Neural cell (in vitro differentiated cells): ENCODE measurements at regions not wholly inside any gene's neighbourhood (a gene's known extent, or its start where the extent isn't known, plus 50 kb on each side); places are given as distances from the start of the nearest gene placed in this dataset.

ENCODE experiments used
- H2AFZ ChIP-seq: fragments of 200-600, 300-800 bp; sonication (generic), shearing (Covaris generic); 2 replicates; pipeline ENCODE4 v1.6.0; 2014; ENCODE audit warnings: low read depth, mild to moderate bottlenecking, antibody characterized with exemption, low read length, moderate library complexity
- H3F3A ChIP-seq: fragments of 200-600 bp; shearing (Covaris generic); 2 replicates; pipeline ENCODE4 v1.6.1; 2016; ENCODE audit warnings: mild to moderate bottlenecking, moderate library complexity, mixed read lengths, antibody characterized with exemption, low read length; ENCODE audit not compliant: insufficient read depth, poor library complexity, severe bottlenecking
- H3K27ac ChIP-seq: fragments of 200-600, 300-800 bp; sonication (generic), shearing (Covaris generic); 2 replicates; pipeline ENCODE4 v1.5.1; 2014; ENCODE audit warnings: mild to moderate bottlenecking, low read length, moderate library complexity
- H3K27me3 ChIP-seq: fragments of 300-800, 200-600 bp; sonication (generic), shearing (Covaris generic); 2 replicates; pipeline ENCODE4 v1.6.0; 2014; ENCODE audit warnings: mild to moderate bottlenecking, low read depth, low read length, moderate library complexity; ENCODE audit not compliant: insufficient read depth
- H3K36me3 ChIP-seq: fragments of 300-800, 200-600 bp; sonication (generic), shearing (Covaris generic); 2 replicates; pipeline ENCODE4 v1.5.1; 2014; ENCODE audit warnings: mild to moderate bottlenecking, antibody characterized with exemption, low read length, moderate library complexity; ENCODE audit not compliant: insufficient read depth
- H3K4me2 ChIP-seq: fragments of 300-800, 200-600 bp; sonication (generic), shearing (Covaris generic); 2 replicates; pipeline ENCODE4 v1.6.0; 2014; ENCODE audit warnings: mild to moderate bottlenecking, low read length
- H3K4me3 ChIP-seq: fragments of 300-800, 200-600 bp; sonication (generic), shearing (Covaris generic); 2 replicates; pipeline ENCODE4 v1.5.1; 2014; ENCODE audit warnings: mild to moderate bottlenecking, low read length, moderate library complexity
- H3K79me2 ChIP-seq: fragments of 200-600 bp; shearing (Covaris generic); replicated peaks from 2 replicates; pipeline ENCODE4 v1.6.0; 2014; ENCODE audit warnings: mild to moderate bottlenecking, low read length, moderate library complexity; ENCODE audit not compliant: insufficient read depth
- H3K9ac ChIP-seq: fragments of 300-800, 200-600 bp; sonication (generic), shearing (Covaris generic); 2 replicates; pipeline ENCODE4 v1.6.1; 2016; ENCODE audit warnings: mild to moderate bottlenecking, low read length, mixed read lengths
- H3K9me2 ChIP-seq: fragments of 200-600 bp; shearing (Covaris generic); 2 replicates; pipeline ENCODE4 v1.6.1; 2016; ENCODE audit warnings: mild to moderate bottlenecking, low read length, mixed read lengths; ENCODE audit not compliant: insufficient read depth
- H3K9me3 ChIP-seq: fragments of 200-600, 300-800 bp; sonication (generic), shearing (Covaris generic); 2 replicates; pipeline ENCODE4 v1.6.1; 2016; ENCODE audit warnings: mild to moderate bottlenecking, mixed run types, low read length, moderate library complexity, mixed read lengths
- H4K20me1 ChIP-seq: fragments of 200-600 bp; shearing (Covaris generic); 2 replicates; pipeline ENCODE4 v1.6.1; 2016; ENCODE audit warnings: mild to moderate bottlenecking, mixed run types; ENCODE audit not compliant: insufficient read depth
- CTCF ChIP-seq: fragments of 450-650 bp; IDR thresholded peaks from 2 replicates; pipeline ENCODE4 v1.5.1; 2014; ENCODE audit warnings: antibody characterized with exemption, mild to moderate bottlenecking, moderate library complexity; ENCODE audit not compliant: poor library complexity, severe bottlenecking
- EP300 ChIP-seq: fragments of 450-650 bp; conservative IDR thresholded peaks from 2 replicates; pipeline ENCODE4 v1.6.1; 2014; ENCODE audit warnings: antibody characterized with exemption, mild to moderate bottlenecking, moderate library complexity; ENCODE audit not compliant: poor library complexity, severe bottlenecking
- EZH2 ChIP-seq: fragments of 200-600, 300-800 bp; shearing (Covaris generic), sonication (generic); IDR thresholded peaks from 2 replicates; pipeline ENCODE4 v1.6.1; 2014; ENCODE audit warnings: antibody characterized with exemption, low read length, borderline replicate concordance, mild to moderate bottlenecking; ENCODE audit not compliant: insufficient read depth, poor library complexity, severe bottlenecking
- MXI1 ChIP-seq: fragments of 450-650 bp; conservative IDR thresholded peaks from 2 replicates; pipeline ENCODE4 v1.6.1; 2014; ENCODE audit warnings: antibody characterized with exemption, mild to moderate bottlenecking; ENCODE audit not compliant: poor library complexity, severe bottlenecking
- POLR2AphosphoS5 ChIP-seq: IDR thresholded peaks from 2 replicates; pipeline ENCODE4 v1.6.1; 2012
- RAD21 ChIP-seq: fragments of 450-650 bp; conservative IDR thresholded peaks from 2 replicates; pipeline ENCODE4 v1.6.1; 2014; ENCODE audit warnings: antibody characterized with exemption, mild to moderate bottlenecking, moderate library complexity
- REST ChIP-seq: IDR thresholded peaks from 2 replicates; pipeline ENCODE4 v1.6.1; 2012; ENCODE audit warnings: borderline replicate concordance
- SMC3 ChIP-seq: fragments of 450-650 bp; conservative IDR thresholded peaks from 2 replicates; pipeline ENCODE4 v1.6.1; 2014; ENCODE audit warnings: antibody characterized with exemption, mild to moderate bottlenecking, moderate library complexity; ENCODE audit not compliant: poor library complexity
- TAF1 ChIP-seq: IDR thresholded peaks from 2 replicates; pipeline ENCODE4 v1.6.1; 2012; ENCODE audit warnings: low read depth

- Histone ChIP-seq H2AFZ (no peak overlapping the region), H3K9me2 (no peaks in the 10 kb centered on the region), H3K9ac (no peak overlapping the region), H3K36me3 (no peaks in the 10 kb centered on the region), H3F3A (no peaks in the 10 kb centered on the region), H3K27me3 (no peaks in the 10 kb centered on the region), H3K27ac (no peak overlapping the region), H3K9me3 (no peaks in the 10 kb centered on the region), H3K4me3 (no peak overlapping the region), H3K4me2 (no peak overlapping the region), H4K20me1 (no peaks in the 10 kb centered on the region), H3K79me2 (no peaks in the 10 kb centered on the region)
- no peak for TF ChIP-seq EZH2
- no peak for TF ChIP-seq RAD21
- TF ChIP-seq SMC3: no peak
- no peak for TF ChIP-seq CTCF
- TF ChIP-seq POLR2AphosphoS5: no peak
- TF ChIP-seq TAF1: no peak
- TF ChIP-seq MXI1: no peak
- no peak for TF ChIP-seq EP300
- TF ChIP-seq REST: no peak
Measured at GRCh38 chr9:80635065-80635464, 1054.3 kb downstream of the TLE1 start.

- Histone ChIP-seq H3K9me2 (no peaks in the 10 kb centered on the region), H3K79me2 (no peaks in the 10 kb centered on the region), H3K9me3 (no peaks in the 10 kb centered on the region), H3K4me3 (no peak overlapping the region), H3K9ac (no peak overlapping the region), H4K20me1 (no peaks in the 10 kb centered on the region), H3K27ac (no peak overlapping the region), H3K27me3 (no peaks in the 10 kb centered on the region), H2AFZ (no peak overlapping the region), H3K36me3 (no peaks in the 10 kb centered on the region), H3F3A (no peaks in the 10 kb centered on the region), H3K4me2 (no peak overlapping the region)
- TF ChIP-seq TAF1 (no peak), POLR2AphosphoS5 (no peak), EP300 (no peak)
Measured at GRCh38 chr9:80632041-80632440, 1057.3 kb downstream of the TLE1 start.

- no peak for TF ChIP-seq TAF1
- TF ChIP-seq SMC3: no peak
- no peak for TF ChIP-seq RAD21
- no peak for TF ChIP-seq REST
- TF ChIP-seq EP300: no peak
- TF ChIP-seq MXI1: no peak
- TF ChIP-seq POLR2AphosphoS5: no peak
- no peak for TF ChIP-seq EZH2
- TF ChIP-seq CTCF: no peak
- Histone ChIP-seq H3K79me2 (no peaks in the 10 kb centered on the region), H3K4me3 (no peak overlapping the region), H2AFZ (no peak overlapping the region), H3K9me2 (no peaks in the 10 kb centered on the region), H3K9me3 (no peaks in the 10 kb centered on the region), H3K4me2 (no peak overlapping the region), H3K9ac (no peak overlapping the region), H3K36me3 (no peaks in the 10 kb centered on the region), H3F3A (no peaks in the 10 kb centered on the region), H4K20me1 (no peaks in the 10 kb centered on the region), H3K27ac (no peak overlapping the region), H3K27me3 (no peaks in the 10 kb centered on the region)
Measured at GRCh38 chr9:80622508-80622907, 1050.7 kb downstream of the TLE4 start.
